GM18511 (cell line): ENCODE measurements at regions not wholly inside any gene's neighbourhood (a gene's known extent, or its start where the extent isn't known, plus 50 kb on each side); places are given as distances from the start of the nearest gene placed in this dataset.

ENCODE experiments used
- ATAC-seq: cut with Tn5 transposase; IDR thresholded peaks from one replicate; pipeline ENCODE4 v1.9.1; 2021; ENCODE audit warnings: mild to moderate bottlenecking, moderate library complexity; ENCODE audit not compliant: unreplicated experiment

- no peak for ATAC-seq
Observed at GRCh38 chr10:29141761-29142160, 147.1 kb upstream of the LYZL1 start.

DNA sequence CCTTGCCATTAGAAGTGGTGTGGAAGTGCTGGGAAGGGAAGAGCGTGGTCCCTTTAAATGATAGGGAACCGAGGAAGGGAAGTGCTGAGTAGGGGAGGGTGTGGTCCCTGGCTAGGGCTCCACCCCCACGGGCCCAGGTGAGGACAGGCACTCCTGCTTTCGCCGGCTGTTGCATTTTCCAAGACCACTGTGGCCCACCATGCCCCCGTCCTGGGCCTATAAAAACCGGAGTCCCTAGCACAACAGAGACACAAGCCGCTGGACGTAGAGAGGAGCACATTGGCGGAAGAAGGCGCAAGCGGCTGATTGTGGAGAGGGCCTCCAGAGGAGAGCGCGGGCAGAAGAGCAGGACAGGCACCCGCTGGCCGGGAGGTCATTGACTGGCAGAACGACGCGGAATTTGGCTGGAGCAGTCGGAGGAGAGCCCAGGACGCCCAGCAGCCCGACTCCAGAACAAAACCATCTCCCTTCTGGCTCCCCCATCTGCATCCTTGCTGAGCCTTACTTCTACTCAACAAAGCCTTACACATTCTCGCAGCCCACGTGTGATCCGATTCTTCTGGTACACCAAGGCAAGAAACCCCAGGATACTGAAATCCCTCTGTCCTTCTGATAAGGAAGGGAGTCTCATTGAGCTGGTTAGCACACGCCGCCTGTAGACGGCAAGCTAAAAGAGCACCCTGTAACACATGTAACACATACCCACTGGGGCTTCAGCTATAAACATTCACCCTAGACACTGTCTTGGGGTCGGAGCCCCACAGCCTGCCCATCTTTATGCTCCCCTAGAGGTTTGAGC lies 146.2 kb upstream of the LYZL1 start:
- no peak for ATAC-seq

- no peak for ATAC-seq
Observed at GRCh38 chr10:29144126-29144525, 144.7 kb upstream of the LYZL1 start.

DNA sequence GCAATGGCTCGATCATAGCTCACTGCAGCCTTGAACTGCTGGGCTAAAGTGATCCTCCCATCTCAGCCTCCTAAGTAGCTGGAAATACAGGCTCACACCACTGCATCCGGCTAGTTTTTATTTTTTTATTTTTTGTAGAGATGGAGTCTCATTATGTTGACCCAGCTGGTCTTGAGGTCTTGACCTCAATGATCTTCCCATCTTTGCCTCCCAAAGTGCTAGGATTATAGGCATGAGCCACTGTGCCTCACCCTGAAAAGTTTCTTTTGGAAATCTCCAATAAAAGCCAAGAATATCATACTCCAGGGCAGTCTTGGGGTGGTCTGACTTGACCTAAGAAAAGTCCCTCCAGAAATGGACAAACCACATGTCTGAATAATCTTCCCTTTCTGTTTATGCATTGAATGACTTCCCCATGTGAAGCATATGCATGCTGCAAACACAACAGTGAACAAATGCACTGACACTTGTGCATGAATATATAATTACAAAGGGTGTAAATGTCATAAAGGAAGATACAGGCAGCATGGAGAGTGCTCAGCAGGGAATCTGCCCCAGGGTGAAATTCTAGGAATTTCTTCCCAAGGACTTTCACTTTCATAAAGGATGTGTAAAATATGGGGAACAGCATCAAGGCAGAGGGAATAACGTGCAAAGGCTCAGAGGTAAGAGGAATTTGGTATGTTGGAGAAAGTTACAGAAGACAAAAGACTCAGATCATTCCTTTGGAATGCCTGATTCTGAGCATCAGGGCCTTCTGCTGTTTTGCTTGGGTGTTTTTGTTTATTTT lies 142.4 kb upstream of the LYZL1 start:
- ATAC-seq: no peak

DNA sequence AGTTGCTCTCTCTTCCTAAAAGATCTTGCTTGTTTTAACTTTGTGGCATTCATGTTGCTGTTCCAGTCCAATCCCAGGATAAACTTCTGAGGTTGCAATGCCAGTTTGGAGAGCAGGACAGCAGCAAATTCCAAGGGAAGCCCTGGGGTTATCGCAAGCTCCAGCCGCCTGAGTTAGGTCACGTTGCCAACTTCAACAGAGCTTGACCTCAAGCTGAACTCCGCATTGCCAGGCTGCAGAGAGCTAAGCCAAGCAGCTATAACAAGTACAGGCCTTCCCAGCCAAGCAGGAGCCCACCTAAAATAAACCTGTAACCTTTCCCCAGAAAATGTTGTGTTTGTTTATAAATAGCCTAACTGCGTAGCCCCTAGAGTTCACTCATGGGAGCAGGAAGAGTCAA lies 138.9 kb upstream of the LYZL1 start:
- no peak for ATAC-seq

GRCh38 chr10:29151005-29151404 lies 137.9 kb upstream of the LYZL1 start:
- ATAC-seq: no peak

DNA sequence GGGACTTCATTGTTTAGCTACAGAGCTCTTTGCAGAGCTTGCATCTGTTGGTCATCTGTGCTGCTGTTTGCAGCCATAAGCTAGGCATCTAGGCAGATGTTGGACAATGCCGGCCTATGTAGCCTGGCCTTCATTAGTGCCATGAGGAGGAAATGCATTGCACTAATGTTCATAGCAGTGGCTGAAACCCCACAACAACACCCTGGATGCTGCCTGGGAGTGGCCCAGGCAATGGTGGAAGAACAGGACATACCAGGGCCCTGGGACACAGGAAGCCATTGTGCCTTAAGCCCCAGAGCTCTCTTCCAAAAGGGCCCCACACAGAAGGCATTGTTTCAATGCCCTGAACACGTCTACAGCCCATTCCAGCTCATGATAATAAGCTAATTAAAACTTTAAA lies 131.5 kb upstream of the LYZL1 start:
- ATAC-seq: no peak

- ATAC-seq: no peak
Observed at GRCh38 chr10:29158066-29158465, 130.8 kb upstream of the LYZL1 start.

DNA sequence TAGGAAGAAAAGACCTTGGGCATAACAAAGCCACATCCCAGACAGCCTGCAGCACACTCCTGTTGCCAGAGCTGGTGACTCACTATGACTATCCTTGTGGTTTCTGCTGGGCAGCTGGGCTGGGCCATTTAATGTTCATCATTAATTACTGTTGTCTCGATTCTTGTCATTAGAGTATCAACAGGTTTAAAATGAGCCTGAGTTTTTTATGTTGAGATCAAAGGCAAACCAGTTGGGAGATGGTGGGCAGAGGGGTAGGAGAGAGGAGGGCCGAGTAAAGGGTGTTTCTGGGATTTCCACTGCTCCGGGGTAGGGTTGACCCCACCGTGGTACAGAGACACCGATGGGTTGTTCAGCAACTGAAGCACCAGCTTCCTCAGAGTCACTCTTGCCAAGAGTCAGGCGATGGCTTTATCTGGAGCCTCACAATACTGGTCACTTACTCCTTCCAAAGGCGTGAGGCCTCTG lies 128.7 kb upstream of the LYZL1 start:
- no peak for ATAC-seq

DNA sequence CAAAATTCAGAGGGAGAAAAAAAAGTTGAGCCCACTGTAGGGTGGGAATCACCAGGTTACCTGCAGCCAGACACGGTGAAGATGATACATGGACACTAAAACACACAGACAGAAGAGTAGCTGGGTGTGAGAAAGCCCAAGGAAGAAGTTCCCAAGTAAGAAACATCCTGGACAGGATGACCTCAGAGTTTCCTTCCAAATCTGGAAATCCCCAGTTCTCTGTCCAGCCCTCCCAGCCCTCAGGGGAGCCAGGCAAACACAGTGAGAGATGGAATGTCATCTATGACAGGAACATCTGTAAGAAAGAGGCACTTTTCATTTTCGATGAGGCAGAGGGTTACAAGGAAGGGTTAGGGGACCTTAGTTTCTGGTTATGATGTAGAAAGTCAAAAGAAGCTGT lies 125.1 kb upstream of the LYZL1 start:
- no peak for ATAC-seq

- no peak for ATAC-seq
Observed at GRCh38 chr10:29166713-29167112, 122.2 kb upstream of the LYZL1 start.

GRCh38 chr10:29169021-29169420 lies 119.8 kb upstream of the LYZL1 start:
- no peak for ATAC-seq

DNA sequence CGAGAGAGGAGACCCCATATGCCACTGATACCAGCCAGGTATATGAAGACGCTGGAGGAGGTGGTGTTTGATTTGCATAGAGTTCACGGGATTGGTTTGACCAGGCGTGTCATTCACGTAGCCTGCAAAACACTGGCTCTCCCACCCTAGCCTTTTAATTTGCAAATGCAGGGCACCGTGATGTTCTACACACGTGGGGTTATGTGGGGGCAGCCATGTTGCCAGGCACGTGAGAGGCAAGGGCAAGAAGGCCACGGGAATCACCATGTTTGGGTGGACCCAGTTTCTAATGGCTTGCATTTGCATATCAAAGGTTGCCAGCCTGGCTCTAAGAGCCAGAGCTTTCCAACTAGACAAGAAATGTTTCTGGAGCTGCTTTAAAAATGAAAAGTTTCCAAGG lies 117.2 kb upstream of the LYZL1 start:
- no peak for ATAC-seq

DNA sequence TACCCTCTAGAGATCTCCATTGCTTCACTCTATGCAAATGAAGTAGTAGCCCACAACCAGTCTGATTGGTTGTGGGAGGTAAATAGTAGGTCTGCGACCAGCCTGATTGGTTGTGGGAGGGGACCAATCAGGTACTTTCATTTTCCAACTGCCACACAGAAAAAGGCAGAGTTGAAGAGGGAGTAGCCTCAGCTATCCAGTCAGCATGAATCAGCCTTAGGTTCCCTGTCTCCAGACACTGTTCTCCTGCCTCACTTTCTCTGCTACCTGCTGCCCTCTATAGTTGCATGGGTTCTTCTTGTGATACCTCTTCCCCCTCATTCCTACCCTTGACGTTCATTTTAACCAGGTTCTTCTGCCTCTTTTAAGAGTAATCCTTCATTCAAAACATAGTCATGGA lies 114.5 kb upstream of the LYZL1 start:
- no peak for ATAC-seq

DNA sequence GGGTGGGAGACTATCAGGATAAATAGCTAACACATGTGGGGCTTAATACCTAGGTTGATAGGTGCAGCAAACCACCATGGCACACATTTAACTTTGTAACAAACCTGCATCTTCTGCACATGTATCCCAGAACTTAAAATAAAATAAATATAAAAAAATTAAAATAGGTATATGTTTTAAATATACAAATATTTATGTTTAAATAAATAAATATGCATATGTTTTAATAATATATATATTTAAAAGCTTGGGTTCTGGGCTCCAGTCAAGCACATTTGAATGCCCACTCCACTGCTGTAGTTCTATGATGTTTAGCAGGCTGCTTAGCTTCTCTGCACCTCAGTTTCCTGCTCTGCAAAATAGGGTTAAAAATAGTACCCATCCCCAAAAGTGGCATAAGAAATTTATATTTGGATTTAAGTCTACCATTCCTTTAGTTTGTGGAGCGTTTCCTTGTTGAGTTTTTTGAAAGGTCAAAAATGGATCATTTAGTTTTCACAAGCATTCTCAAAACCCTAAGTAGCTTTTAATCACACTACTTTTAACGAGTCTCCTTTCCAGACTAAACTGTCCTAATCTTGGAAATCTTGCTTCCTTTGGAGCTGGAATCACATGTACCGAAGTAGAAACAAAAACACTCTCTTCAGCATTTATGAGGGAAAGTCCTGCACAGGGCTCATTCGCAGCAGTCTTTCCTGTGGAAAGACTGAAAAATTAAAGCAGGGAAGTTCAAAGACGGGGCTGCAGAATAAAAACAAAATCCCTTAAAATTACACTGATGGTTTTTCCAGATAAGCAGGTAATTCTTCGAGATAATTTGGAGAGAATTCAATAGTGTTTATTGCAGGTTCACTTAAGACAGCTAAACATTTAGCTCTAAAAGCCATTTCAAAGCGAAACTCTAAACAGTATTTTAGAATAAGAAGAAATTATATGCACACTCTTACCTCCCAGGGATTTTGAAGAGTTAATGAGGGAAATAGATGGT lies 111.7 kb upstream of the LYZL1 start:
- no peak for ATAC-seq

- ATAC-seq: no peak
Observed at GRCh38 chr10:29181936-29182335, 106.9 kb upstream of the LYZL1 start.

- ATAC-seq: no peak
Observed at GRCh38 chr10:29183301-29183945, 105.4 kb upstream of the LYZL1 start.

- ATAC-seq: no peak
Observed at GRCh38 chr10:29184205-29185000, 104.5 kb upstream of the LYZL1 start.

DNA sequence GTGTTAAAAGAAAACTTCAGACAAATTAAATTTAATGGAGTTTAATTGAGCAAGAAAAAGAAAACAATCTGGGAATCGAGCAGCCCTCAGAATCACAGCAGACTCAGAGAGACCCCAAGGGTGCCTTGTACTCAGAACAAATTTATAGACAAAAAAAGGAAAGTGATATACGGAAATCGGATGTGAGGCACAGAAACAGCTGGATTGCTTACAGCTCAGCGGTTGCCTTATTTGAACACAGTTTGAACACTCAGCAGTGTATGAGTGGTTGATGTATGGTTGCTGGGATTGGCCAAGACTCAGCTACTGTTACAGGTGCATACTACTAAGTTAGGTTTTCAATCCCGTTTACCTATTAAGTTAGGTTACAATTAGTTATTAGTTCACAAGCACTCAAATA lies 103.8 kb upstream of the LYZL1 start:
- no peak for ATAC-seq

DNA sequence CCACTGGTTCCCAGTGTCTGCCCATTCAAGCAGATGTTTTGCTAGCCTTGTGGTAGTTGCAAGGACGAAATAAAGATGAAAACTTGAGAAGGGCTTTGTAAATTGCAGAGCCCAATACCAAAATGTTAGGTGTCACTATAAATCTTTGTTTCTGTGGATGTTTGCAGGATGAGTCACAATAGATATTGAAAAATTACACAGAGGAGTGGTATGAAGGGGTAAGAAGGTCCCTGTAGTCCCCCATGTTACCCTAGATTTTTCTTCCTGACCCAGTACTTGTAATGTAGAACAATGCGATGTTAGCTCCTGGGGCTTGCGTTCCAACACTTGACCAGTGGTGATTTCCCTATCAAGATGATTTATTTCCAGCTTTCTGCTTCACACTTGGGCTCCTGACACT lies 102.6 kb upstream of the LYZL1 start:
- no peak for ATAC-seq
